ENCODE measurements at regions not wholly inside any gene's neighbourhood (a gene's known extent, or its start where the extent isn't known, plus 50 kb on each side); places are given as distances from the start of the nearest gene placed in this dataset.

- no peak for TF ChIP-seq PATZ1 (CRISPR knock-in tag; IDR thresholded peaks at IDR 0.05; ENCODE audit: borderline replicate concordance)
- TF ChIP-seq RARB (CRISPR knock-in tag; IDR thresholded peaks at IDR 0.05): no peak
- no peak for TF ChIP-seq CREB5 (CRISPR knock-in tag; IDR thresholded peaks at IDR 0.05; ENCODE audit: low read depth)
- no peak for TF ChIP-seq CSDC2 (CRISPR knock-in tag; IDR thresholded peaks at IDR 0.05)
- TF ChIP-seq ZNF8 (CRISPR knock-in tag; IDR thresholded peaks at IDR 0.05): no peak
- no peak for TF ChIP-seq TSHZ2 (CRISPR knock-in tag; IDR thresholded peaks at IDR 0.05)
- TF ChIP-seq ESRRG (CRISPR knock-in tag; IDR thresholded peaks at IDR 0.05): no peak
- TF ChIP-seq ZFP30 (CRISPR knock-in tag; IDR thresholded peaks at IDR 0.05): no peak
- TF ChIP-seq POU6F1 (CRISPR knock-in tag; IDR thresholded peaks at IDR 0.05; ENCODE audit: borderline replicate concordance, low read depth): no peak
- no peak for TF ChIP-seq ARNTL (CRISPR knock-in tag; IDR thresholded peaks at IDR 0.05; ENCODE audit: borderline replicate concordance, low read depth)
- TF ChIP-seq ISL1 (CRISPR knock-in tag; IDR thresholded peaks at IDR 0.05): no peak
- TF ChIP-seq GLIS3 (CRISPR knock-in tag; IDR thresholded peaks at IDR 0.05): no peak
- no peak for TF ChIP-seq ZFP3 (CRISPR knock-in tag; IDR thresholded peaks at IDR 0.05)
- TF ChIP-seq OSR1 (CRISPR knock-in tag; IDR thresholded peaks at IDR 0.05): no peak
Measured at GRCh38 chr5:128764601-128765310, 200.5 kb upstream of the SLC27A6 start.

Measured in SK-N-SH treated with all-trans-retinoic acid at 6 μM for 48 hours (cell line).